CD4-positive, CD25-positive, alpha-beta regulatory T cell (primary cell): ENCODE measurements at regions not wholly inside any gene's neighbourhood (a gene's known extent, or its start where the extent isn't known, plus 50 kb on each side); places are given as distances from the start of the nearest gene placed in this dataset.

Experiments used
- ATAC-seq, 2 donors: fragments of 150-1000 bp; cut with Tn5 transposase; one replicate each; pipeline ENCODE4 v1.10.0; 2021; ENCODE audit warnings: low read depth in 2 of 2, moderate number of reproducible peaks in 2 of 2, moderate library complexity in 1 of 2
- DNase-seq, 3 donors: peaks; one replicate each; pipeline versions ENCODE4 v3.0.0 to v3.0.0-alpha.2; 2012 to 2022; ENCODE audit warnings: mixed read lengths in 1 of 3
- H3K27ac ChIP-seq: one replicate; pipeline ENCODE4 v1.7.0; 2013; ENCODE audit warnings: mild to moderate bottlenecking, low read length; ENCODE audit not compliant: insufficient read depth, poor library complexity, severe bottlenecking
- H3K27me3 ChIP-seq: one replicate; pipeline ENCODE4 v1.7.0; 2013; ENCODE audit warnings: low read length; ENCODE audit not compliant: control insufficient read depth, insufficient read depth
- H3K36me3 ChIP-seq: one replicate; pipeline ENCODE4 v1.7.0; 2013; ENCODE audit warnings: mild to moderate bottlenecking, low read length, moderate library complexity; ENCODE audit not compliant: control insufficient read depth, insufficient read depth
- H3K4me1 ChIP-seq: 2 replicates; pipeline ENCODE4 v1.7.0; 2013; ENCODE audit warnings: mild to moderate bottlenecking, low read length; ENCODE audit not compliant: insufficient read depth, control insufficient read depth, poor library complexity, severe bottlenecking
- H3K4me3 ChIP-seq: one replicate; pipeline ENCODE4 v1.7.0; 2013; ENCODE audit warnings: low read depth, mild to moderate bottlenecking, low read length, moderate library complexity
- H3K9me3 ChIP-seq, 2 experiments: 1 replicate in 1 of 2; 2 replicates in 1 of 2; pipeline ENCODE4 v1.7.0; 2013; ENCODE audit warnings: low read length in 2 of 2, mild to moderate bottlenecking in 1 of 2, moderate library complexity in 1 of 2; ENCODE audit not compliant: control insufficient read depth in 2 of 2
- H3K27ac Mint-ChIP-seq, 3 donors: one replicate each; pipeline ENCODE4 v1.8.0; 2020 to 2022; ENCODE audit warnings: mild to moderate bottlenecking in 3 of 3, mixed read lengths in 3 of 3, moderate library complexity in 2 of 3
- H3K27me3 Mint-ChIP-seq: one replicate; pipeline ENCODE4 v1.8.0; 2022; ENCODE audit warnings: mild to moderate bottlenecking, mixed read lengths
- H3K36me3 Mint-ChIP-seq: one replicate; pipeline ENCODE4 v1.8.0; 2020; ENCODE audit warnings: mixed read lengths
- H3K4me1 Mint-ChIP-seq, 4 donors: one replicate each; pipeline ENCODE4 v1.8.0; 2020 to 2022; ENCODE audit warnings: mixed read lengths in 4 of 4, mild to moderate bottlenecking in 1 of 4
- H3K4me3 Mint-ChIP-seq, 4 donors: one replicate each; pipeline ENCODE4 v1.8.0; 2020 to 2022; ENCODE audit warnings: mild to moderate bottlenecking in 4 of 4, mixed read lengths in 4 of 4, moderate library complexity in 3 of 4
- H3K9me3 Mint-ChIP-seq, 7 donors: one replicate each; pipeline ENCODE4 v1.8.0; 2020 to 2022; ENCODE audit warnings: mixed read lengths in 7 of 7, mild to moderate bottlenecking in 3 of 7, moderate library complexity in 2 of 7

- peaks cover 0 to 6% (median 2%) of the 10 kb centered on the region in 7 donors for H3K9me3 Mint-ChIP-seq
- peaks cover 43% of the 10 kb centered on the region for H3K27me3 Mint-ChIP-seq
- no peak for ATAC-seq
Observed at GRCh38 chr15:69892351-69892750, 205.4 kb downstream of the TLE3 start.

GRCh38 chr15:69893086-69893485 is 204.6 kb downstream of the TLE3 start:
- H3K36me3 Mint-ChIP-seq, result no peaks in the 10 kb centered on the region

More at GRCh38 chr15:69892351-69892750, 205.4 kb downstream of the TLE3 start:
- H3K36me3 ChIP-seq, result no peaks in the 10 kb centered on the region
- no peaks in the 10 kb centered on the region for H3K4me1 ChIP-seq
- H3K27me3 ChIP-seq, result peaks cover 3% of the 10 kb centered on the region
- no peak overlapping the region for H3K27ac ChIP-seq
- Mint-ChIP-seq H3K36me3 (no peaks in the 10 kb centered on the region), H3K4me3 (no peak overlapping the region), H3K4me1 (no peaks in the 10 kb centered on the region), H3K27ac (no peak overlapping the region)
- DNase-seq, result no peak
- H3K9me3 ChIP-seq, result no peaks in the 10 kb centered on the region
- no peak overlapping the region for H3K4me3 ChIP-seq

GRCh38 chr15:69893863-69894262 is 203.9 kb downstream of the TLE3 start:
- Mint-ChIP-seq H3K27me3 (peaks cover 38% of the 10 kb centered on the region), H3K9me3 (peaks cover 0 to 6% (median 2%) of the 10 kb centered on the region in 7 donors), H3K4me1 (no peaks in the 10 kb centered on the region), H3K36me3 (no peaks in the 10 kb centered on the region), H3K4me3 (no peak overlapping the region), H3K27ac (no peak overlapping the region)
- DNase-seq (no peak), ATAC-seq (no peak)
- no peaks in the 10 kb centered on the region for H3K9me3 ChIP-seq
- H3K36me3 ChIP-seq, result no peaks in the 10 kb centered on the region
- H3K4me3 ChIP-seq, result no peak overlapping the region
- no peaks in the 10 kb centered on the region for H3K4me1 ChIP-seq
- H3K27me3 ChIP-seq, result peaks cover 3% of the 10 kb centered on the region
- no peak overlapping the region for H3K27ac ChIP-seq

More at GRCh38 chr15:69893086-69893485, 204.6 kb downstream of the TLE3 start:
- Mint-ChIP-seq H3K4me3 (no peak overlapping the region), H3K27ac (no peak overlapping the region), H3K9me3 (peaks cover 0 to 6% (median 2%) of the 10 kb centered on the region in 7 donors), H3K4me1 (no peaks in the 10 kb centered on the region), H3K27me3 (peaks cover 38% of the 10 kb centered on the region)
- no peak for ATAC-seq
- peaks cover 3% of the 10 kb centered on the region for H3K27me3 ChIP-seq
- no peak for DNase-seq
- no peaks in the 10 kb centered on the region for H3K36me3 ChIP-seq
- H3K4me3 ChIP-seq, result no peak overlapping the region
- H3K27ac ChIP-seq, result no peak overlapping the region
- no peaks in the 10 kb centered on the region for H3K4me1 ChIP-seq
- no peaks in the 10 kb centered on the region for H3K9me3 ChIP-seq

- H3K4me3 ChIP-seq, result no peak overlapping the region
- H3K27me3 ChIP-seq, result no peaks in the 10 kb centered on the region
- Mint-ChIP-seq H3K27ac (no peak overlapping the region), H3K4me1 (no peaks in the 10 kb centered on the region), H3K36me3 (no peaks in the 10 kb centered on the region), H3K27me3 (peaks cover 33% of the 10 kb centered on the region), H3K9me3 (peaks cover 0 to 6% (median 2%) of the 10 kb centered on the region in 7 donors), H3K4me3 (no peak overlapping the region)
- no peaks in the 10 kb centered on the region for H3K4me1 ChIP-seq
- no peak for DNase-seq
- ATAC-seq, result no peak
- no peaks in the 10 kb centered on the region for H3K9me3 ChIP-seq
- H3K27ac ChIP-seq, result no peak overlapping the region
- no peaks in the 10 kb centered on the region for H3K36me3 ChIP-seq
Observed at GRCh38 chr15:69895202-69895601, 202.5 kb downstream of the TLE3 start.

- Histone ChIP-seq H3K27me3 (no peaks in the 10 kb centered on the region), H3K36me3 (no peaks in the 10 kb centered on the region), H3K4me3 (no peak overlapping the region), H3K4me1 (no peaks in the 10 kb centered on the region), H3K9me3 (no peaks in the 10 kb centered on the region), H3K27ac (no peak overlapping the region)
- ATAC-seq (no peak), DNase-seq (no peak)
- Mint-ChIP-seq H3K4me1 (no peaks in the 10 kb centered on the region), H3K27ac (no peak overlapping the region), H3K9me3 (peaks cover 0 to 3% (median 0%) of the 10 kb centered on the region in 7 donors), H3K27me3 (peaks cover 24% of the 10 kb centered on the region), H3K36me3 (no peaks in the 10 kb centered on the region), H3K4me3 (no peak overlapping the region)
Observed at GRCh38 chr15:69896606-69897005, 201.1 kb downstream of the TLE3 start.

- no peaks in the 10 kb centered on the region for H3K36me3 Mint-ChIP-seq
- DNase-seq (no peak), ATAC-seq (no peak)
- Histone ChIP-seq H3K27ac (no peak overlapping the region), H3K36me3 (no peaks in the 10 kb centered on the region), H3K9me3 (no peaks in the 10 kb centered on the region), H3K4me1 (no peaks in the 10 kb centered on the region), H3K4me3 (no peak overlapping the region), H3K27me3 (no peaks in the 10 kb centered on the region)
- H3K27me3 Mint-ChIP-seq, result peaks cover 23% of the 10 kb centered on the region
- H3K4me3 Mint-ChIP-seq, result no peak overlapping the region
- peaks cover 0 to 3% (median 0%) of the 10 kb centered on the region in 7 donors for H3K9me3 Mint-ChIP-seq
- H3K4me1 Mint-ChIP-seq, result no peaks in the 10 kb centered on the region
- no peak overlapping the region for H3K27ac Mint-ChIP-seq
Observed at GRCh38 chr15:69897061-69897460, 200.7 kb downstream of the TLE3 start.

GRCh38 chr15:69897471-69898237 is 200.1 kb downstream of the TLE3 start:
- no peak overlapping the region for H3K4me3 ChIP-seq
- Mint-ChIP-seq H3K9me3 (peaks cover 0 to 3% (median 0%) of the 10 kb centered on the region in 7 donors), H3K27me3 (peaks cover 23% of the 10 kb centered on the region), H3K36me3 (no peaks in the 10 kb centered on the region), H3K27ac (no peak overlapping the region), H3K4me1 (no peaks in the 10 kb centered on the region), H3K4me3 (no peak overlapping the region)
- DNase-seq, result no peak
- no peaks in the 10 kb centered on the region for H3K27me3 ChIP-seq
- no peaks in the 10 kb centered on the region for H3K4me1 ChIP-seq
- no peak for ATAC-seq
- H3K36me3 ChIP-seq, result no peaks in the 10 kb centered on the region
- no peak overlapping the region for H3K27ac ChIP-seq
- H3K9me3 ChIP-seq, result no peaks in the 10 kb centered on the region

- no peak for ATAC-seq
- Histone ChIP-seq H3K4me1 (no peaks in the 10 kb centered on the region), H3K9me3 (no peaks in the 10 kb centered on the region), H3K4me3 (no peak overlapping the region), H3K36me3 (no peaks in the 10 kb centered on the region), H3K27me3 (no peaks in the 10 kb centered on the region), H3K27ac (no peak overlapping the region)
- no peak for DNase-seq
- Mint-ChIP-seq H3K9me3 (peaks cover 0 to 3% (median 0%) of the 10 kb centered on the region in 7 donors), H3K4me1 (no peaks in the 10 kb centered on the region), H3K4me3 (no peak overlapping the region), H3K27ac (no peak overlapping the region), H3K36me3 (no peaks in the 10 kb centered on the region), H3K27me3 (peaks cover 21% of the 10 kb centered on the region)
Observed at GRCh38 chr15:69898243-69898642, 199.5 kb downstream of the TLE3 start.
